GM19035 (cell line): ENCODE measurements at regions not wholly inside any gene's neighbourhood (a gene's known extent, or its start where the extent isn't known, plus 50 kb on each side); places are given as distances from the start of the nearest gene placed in this dataset.
"Not testable (repeated sequence)": the region's sequence is repeated elsewhere in the genome, so short reads cannot be mapped to it uniquely, and the experiment has no call there.

Experiments
- ATAC-seq: cut with Tn5 transposase; IDR thresholded peaks from one replicate; pipeline ENCODE4 v1.9.1; 2021; ENCODE audit not compliant: unreplicated experiment

DNA sequence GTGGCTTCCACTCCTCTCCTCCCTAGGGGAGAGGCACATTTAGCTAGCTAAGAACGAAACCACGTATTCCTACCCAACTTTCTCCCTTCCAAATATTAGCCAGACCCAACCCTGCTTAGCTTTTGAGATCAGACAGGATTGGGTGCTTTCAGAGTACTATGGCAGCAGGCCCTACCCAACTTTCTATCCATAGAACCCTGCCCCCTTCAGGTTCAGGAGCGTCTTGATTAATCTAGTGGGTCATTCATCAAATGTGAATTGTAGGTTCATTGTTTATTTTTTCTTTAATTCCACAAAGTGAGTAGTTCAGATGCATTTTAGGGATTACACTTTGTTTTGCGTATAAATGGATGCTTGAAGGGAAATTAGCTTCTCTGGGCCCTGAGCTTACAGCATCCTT is 188.3 kb downstream of the MIB1 start:
- no peak for ATAC-seq

- no peak for ATAC-seq
These were observed 189.6 kb downstream of the MIB1 start for GRCh38 chr18:21930177-21930576.

DNA sequence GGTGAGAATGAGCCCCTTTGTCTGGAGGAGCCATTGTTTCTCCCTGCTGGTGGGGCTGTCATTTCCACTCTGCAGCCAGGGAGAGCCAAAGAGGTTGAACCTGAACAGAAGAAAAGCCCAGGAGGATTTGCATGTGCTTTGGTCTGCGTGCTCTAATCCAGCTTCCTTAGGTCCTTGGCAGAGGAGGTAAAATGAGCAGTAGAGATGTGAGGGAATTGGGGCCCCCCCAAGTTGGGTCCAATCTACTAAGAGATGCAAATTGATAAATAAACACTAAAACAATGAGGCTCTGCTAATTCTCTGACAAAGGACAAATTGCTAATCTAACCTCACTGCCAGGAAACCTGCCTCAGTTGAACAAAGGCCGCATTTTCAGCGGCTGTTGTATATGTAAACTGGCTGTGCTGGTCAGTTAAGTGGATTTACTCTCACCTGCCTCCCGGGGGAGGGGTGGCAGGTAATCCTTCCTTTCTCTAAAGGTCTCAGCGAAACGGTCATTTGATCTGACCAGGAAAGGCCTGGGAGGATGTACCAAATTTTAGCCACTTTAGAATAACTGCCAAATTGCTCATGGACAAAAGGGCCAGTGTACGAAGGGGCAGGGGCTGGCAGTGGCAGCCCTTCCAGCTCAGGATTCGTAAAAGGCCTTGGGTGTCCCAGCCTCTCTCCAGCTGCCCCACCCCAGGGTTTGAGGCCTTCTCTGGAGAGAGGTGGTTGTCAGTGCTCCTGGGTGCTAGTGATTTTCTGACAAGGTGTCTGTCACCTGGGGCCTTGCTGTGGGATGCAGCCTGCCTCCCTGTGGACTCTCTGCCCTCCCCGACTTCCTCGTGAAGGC is 193.6 kb downstream of the MIB1 start:
- no peak for ATAC-seq

GRCh38 chr18:21934766-21935015 is 194.1 kb downstream of the MIB1 start:
- no peak for ATAC-seq

- no peak for ATAC-seq
These were observed 202.9 kb downstream of the MIB1 start for GRCh38 chr18:21943456-21943855.

DNA sequence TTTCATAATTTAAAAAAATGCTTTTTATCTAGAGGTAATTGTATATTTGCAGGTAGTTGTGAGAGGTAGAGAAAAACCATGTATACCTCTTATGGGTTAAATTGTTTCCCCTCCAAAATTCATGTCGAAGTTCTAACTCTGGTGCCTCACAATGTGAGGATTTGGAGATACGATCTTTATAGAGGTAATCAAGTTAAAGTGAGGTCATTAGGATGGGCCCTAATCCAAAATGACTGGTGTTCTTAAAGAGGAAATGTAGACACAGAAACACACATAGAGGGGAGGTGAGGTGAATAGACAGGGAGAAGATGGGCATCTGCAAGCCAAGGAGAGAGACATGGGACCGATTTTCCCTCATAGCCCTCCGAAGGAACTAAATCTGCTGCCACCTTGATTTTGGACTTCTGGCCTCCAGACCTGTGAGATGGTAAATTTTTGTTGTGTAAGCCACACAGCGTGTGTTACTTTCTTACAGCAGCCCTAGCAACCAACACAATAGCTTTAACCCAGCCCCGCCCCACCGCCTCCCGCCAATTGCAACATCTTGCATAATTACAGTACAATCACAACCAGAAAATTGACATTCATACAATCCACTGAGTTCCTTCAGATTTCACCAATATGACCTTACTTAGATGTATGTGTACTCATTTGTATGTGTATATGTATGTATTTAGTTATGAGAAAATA is 208.9 kb downstream of the MIB1 start:
- no peak for ATAC-seq

DNA sequence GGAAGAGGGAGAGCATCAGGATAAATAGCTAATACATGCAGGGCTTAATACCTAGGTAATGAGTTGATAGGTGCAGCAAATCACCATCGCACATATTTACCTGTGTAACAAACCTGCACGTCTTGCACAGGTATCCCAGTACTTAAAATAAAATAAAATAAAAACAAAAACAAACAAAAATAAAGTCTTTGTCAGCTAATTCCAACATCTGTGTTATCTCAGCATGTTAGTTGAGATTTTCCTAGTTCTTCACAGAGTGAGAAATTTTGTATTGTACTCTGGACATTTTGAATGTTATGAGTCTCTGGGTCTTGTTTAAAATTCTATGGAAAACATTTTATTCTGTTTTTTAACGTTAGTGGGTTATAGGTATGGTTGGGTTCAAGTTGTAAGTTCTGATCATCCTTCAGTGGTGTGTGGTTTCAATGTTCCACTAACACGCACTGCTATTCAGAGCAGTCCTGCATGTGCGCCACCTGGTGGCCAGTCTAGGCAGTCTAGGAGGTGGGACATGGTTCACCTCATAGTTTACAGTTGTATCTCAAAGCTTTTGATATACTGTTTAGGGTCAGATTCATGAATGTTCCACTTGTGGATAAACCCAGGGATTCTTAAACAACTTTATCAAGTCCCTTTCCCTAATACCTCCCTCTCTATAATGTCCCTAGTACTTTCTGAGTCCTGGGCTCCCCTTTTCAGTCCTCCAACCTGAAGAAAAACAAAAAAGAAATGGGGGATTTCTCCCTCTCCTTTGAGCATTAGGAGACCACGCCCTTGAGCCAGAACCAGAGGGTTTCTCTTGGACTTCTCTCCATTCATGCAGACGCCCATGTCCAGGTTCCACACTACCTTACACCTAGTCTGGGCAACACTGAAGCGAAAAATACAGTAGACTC is 213.4 kb upstream of the GATA6 start:
- peak; percentile 88 for ATAC-seq

GRCh38 chr18:21958263-21958662 is 211.1 kb upstream of the GATA6 start:
- ATAC-seq = no peak

- no peak for ATAC-seq
These were observed 210.5 kb upstream of the GATA6 start for GRCh38 chr18:21958707-21959450.

- no peak for ATAC-seq
These were observed 209.2 kb upstream of the GATA6 start for GRCh38 chr18:21960189-21960588.

GRCh38 chr18:21963336-21963735 is 206.1 kb upstream of the GATA6 start:
- ATAC-seq = no peak

GRCh38 chr18:21968338-21968737 is 201.1 kb upstream of the GATA6 start:
- no peak for ATAC-seq

- no peak for ATAC-seq
These were observed 197.1 kb upstream of the GATA6 start for GRCh38 chr18:21972281-21972680.

DNA sequence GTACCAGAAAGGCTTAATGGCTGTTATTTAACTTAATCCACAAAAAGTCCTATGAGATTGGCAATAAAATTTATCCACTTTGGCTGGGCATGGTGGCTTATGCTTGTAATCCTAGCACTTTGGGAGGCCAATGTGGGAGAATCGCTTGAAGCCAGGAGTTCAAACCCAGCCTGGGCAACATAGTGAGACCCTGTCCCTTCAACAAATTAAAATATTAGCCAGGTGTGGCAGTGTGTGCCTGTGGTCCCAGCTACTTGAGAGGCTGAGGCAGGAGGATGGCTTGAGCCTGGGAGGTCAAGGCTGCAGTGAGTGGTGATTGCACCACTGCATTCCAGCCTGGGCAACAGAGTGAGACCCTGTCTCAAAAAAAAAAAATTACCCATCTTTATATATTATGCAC is 193.4 kb upstream of the GATA6 start:
- not testable (repeated sequence) for ATAC-seq

- ATAC-seq = no peak
These were observed 190.7 kb upstream of the GATA6 start for GRCh38 chr18:21978546-21979170.

- no peak for ATAC-seq
These were observed 190.2 kb upstream of the GATA6 start for GRCh38 chr18:21979171-21979560.

DNA sequence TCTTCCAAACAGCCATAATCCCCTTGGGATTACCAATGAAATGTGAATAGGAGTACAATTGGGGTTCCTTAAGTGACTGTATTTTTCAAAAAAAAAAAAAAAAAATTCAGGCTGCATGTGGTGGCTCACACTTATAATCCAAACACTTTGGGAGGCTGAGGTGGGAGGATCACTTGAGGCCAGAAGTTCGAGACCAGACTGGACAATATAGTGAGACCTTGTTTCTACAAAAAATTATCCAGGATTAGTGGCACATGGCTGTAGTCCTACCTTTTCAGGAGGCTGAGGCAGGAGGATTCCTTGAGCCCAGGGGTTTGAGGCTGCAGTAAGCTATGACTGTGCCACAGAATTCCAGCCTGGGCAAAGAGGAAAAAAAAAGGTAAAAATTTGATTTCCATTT is 189.6 kb upstream of the GATA6 start:
- ATAC-seq = no peak

GRCh38 chr18:21980744-21981143 is 188.6 kb upstream of the GATA6 start:
- ATAC-seq = no peak

GRCh38 chr18:21981489-21981888 is 187.9 kb upstream of the GATA6 start:
- ATAC-seq = not testable (repeated sequence)

DNA sequence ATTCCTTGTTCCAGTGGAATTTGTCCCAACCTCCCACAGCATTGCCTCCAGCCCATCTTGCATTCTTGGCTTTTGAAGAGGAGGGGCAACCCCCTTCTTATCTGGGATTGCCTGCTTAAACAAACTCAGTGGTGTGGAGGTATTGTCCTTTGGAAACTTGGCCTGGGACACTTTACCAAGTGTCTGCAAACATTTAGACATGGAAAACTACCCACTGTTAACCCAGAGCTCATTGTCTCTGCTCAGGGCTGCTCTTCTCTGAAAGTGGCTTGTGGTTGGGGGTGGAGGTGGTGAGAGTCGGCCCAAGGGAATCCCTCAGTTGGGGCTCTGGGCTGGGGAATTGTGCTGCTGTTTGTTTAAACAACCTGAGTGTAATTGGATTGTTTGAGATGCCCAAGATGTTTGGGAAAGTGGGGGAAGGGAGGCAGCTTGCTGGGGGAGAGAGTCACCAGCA is 178.3 kb upstream of the GATA6 start:
- ATAC-seq = no peak

DNA sequence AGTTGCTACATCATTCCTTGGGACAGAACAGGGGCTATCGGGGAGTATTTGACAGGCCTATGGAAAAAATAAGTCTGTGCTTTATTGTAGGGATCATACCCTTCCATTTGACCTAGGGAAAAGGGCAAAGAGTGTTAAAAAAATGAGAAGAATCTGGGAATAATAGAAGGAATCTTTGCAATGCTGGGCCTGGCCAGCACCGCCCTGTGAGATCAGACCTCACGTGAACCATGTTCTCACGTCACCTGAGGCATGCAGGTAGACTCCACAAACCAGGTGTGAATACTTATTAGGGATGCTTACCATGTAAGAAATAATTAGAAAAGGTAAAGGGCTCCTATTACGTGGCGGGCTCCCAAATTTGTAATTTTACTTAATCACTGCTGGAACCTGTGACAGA is 177.5 kb upstream of the GATA6 start:
- no peak for ATAC-seq
